ENCODE measurements at regions not wholly inside any gene's neighbourhood (a gene's known extent, or its start where the extent isn't known, plus 50 kb on each side); places are given as distances from the start of the nearest gene placed in this dataset.

DNA sequence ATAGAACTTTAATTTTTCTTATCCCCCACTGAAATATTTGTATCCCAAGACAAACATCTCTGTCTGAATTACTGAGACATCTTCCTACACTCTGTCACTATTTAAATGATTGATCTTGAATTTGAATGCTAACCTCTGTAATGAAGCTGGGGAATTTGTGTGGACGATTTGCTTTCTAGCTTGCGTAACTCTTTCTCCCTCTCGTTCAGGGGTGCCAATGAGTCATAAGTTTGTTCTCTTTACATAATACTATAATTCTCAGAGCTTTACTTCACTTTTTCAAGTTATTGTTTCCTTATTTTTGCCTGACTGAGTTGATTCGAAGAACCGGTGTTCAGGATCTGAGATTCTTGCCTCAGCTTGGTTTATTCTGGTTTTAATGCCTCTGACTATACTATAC is 783.3 kb upstream of the CADM2 start:
- Histone ChIP-seq H3K27me3 (replicated peaks; ENCODE audit: insufficient read depth, low read length) (no peaks in the 10 kb centered on the region), H3K9ac (ENCODE audit: low read length) (no peak overlapping the region), H2AFZ (ENCODE audit: low read length) (no peak overlapping the region), H3K9me3 (replicated peaks; ENCODE audit: insufficient read depth, low read length) (no peaks in the 10 kb centered on the region), H3K4me1 (ENCODE audit: low read length) (no peaks in the 10 kb centered on the region), H3K36me3 (replicated peaks; ENCODE audit: insufficient read depth, low read length) (no peaks in the 10 kb centered on the region), H3K79me2 (ENCODE audit: low read length) (no peaks in the 10 kb centered on the region), H3F3A (ENCODE audit: insufficient read depth, low read length) (no peaks in the 10 kb centered on the region), H3K4me3 (ENCODE audit: low read length) (no peak overlapping the region), H4K20me1 (ENCODE audit: insufficient read depth, low read length) (no peaks in the 10 kb centered on the region), H3K4me2 (ENCODE audit: low read depth, low read length) (no peak overlapping the region), H3K9me2 (replicated peaks; ENCODE audit: insufficient read depth, low read length) (no peaks in the 10 kb centered on the region), H3K27ac (ENCODE audit: low read length) (no peak overlapping the region)
- TF ChIP-seq, protein P1, sequence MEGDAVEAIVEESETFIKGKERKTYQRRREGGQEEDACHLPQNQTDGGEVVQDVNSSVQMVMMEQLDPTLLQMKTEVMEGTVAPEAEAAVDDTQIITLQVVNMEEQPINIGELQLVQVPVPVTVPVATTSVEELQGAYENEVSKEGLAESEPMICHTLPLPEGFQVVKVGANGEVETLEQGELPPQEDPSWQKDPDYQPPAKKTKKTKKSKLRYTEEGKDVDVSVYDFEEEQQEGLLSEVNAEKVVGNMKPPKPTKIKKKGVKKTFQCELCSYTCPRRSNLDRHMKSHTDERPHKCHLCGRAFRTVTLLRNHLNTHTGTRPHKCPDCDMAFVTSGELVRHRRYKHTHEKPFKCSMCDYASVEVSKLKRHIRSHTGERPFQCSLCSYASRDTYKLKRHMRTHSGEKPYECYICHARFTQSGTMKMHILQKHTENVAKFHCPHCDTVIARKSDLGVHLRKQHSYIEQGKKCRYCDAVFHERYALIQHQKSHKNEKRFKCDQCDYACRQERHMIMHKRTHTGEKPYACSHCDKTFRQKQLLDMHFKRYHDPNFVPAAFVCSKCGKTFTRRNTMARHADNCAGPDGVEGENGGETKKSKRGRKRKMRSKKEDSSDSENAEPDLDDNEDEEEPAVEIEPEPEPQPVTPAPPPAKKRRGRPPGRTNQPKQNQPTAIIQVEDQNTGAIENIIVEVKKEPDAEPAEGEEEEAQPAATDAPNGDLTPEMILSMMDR (IDR thresholded peaks at IDR 0.05; ENCODE audit: low read length), result no peak
- no peak for TF ChIP-seq EZH2 (optimal IDR thresholded peaks at IDR 0.05; ENCODE audit: low read depth, low read length)
- no peak for DNase-seq

DNA sequence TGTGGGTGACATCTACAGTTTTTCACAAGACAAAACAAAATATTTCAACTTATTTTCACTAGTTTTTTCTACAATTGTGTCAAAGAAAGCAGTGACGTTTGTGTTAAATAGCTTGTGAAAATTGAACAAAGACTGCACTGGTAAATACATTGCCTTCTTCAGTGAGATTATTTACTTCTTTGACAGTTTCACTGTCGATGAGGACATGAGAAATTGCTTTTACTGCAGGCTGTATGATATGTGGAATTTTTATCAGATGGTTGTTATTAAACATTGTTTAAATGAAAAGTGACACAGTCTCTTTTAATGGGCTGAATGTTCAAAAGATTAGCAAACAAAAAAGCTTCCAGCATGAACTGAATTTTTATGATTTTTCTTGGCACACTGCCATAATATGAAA is 773.9 kb upstream of the CADM2 start:
- no peaks in the 10 kb centered on the region for H4K20me1 ChIP-seq (ENCODE audit: insufficient read depth, low read length)
- TF ChIP-seq, protein P1 (IDR thresholded peaks at IDR 0.05; ENCODE audit: low read length), result no peak
- TF ChIP-seq EZH2 (optimal IDR thresholded peaks at IDR 0.05; ENCODE audit: low read depth, low read length) (no peak), EZH2phosphoT487 (IDR thresholded peaks at IDR 0.05; ENCODE audit: low read length) (no peak)
- H3K9me3 ChIP-seq (replicated peaks; ENCODE audit: insufficient read depth, low read length), result no peaks in the 10 kb centered on the region
- no peak overlapping the region for H3K4me3 ChIP-seq (ENCODE audit: low read length)
- no peaks in the 10 kb centered on the region for H3K4me1 ChIP-seq (ENCODE audit: low read length)
- H3K27ac ChIP-seq (ENCODE audit: low read length), result no peak overlapping the region
- H3K27me3 ChIP-seq (replicated peaks; ENCODE audit: insufficient read depth, low read length), result no peaks in the 10 kb centered on the region
- no peaks in the 10 kb centered on the region for H3K79me2 ChIP-seq (ENCODE audit: low read length)
- H3K36me3 ChIP-seq (replicated peaks; ENCODE audit: insufficient read depth, low read length), result no peaks in the 10 kb centered on the region
- H3K9me2 ChIP-seq (replicated peaks; ENCODE audit: insufficient read depth, low read length), result no peaks in the 10 kb centered on the region
- H3K9ac ChIP-seq (ENCODE audit: low read length), result no peak overlapping the region
- no peak overlapping the region for H3K4me2 ChIP-seq (ENCODE audit: low read depth, low read length)
- H2AFZ ChIP-seq (ENCODE audit: low read length), result no peak overlapping the region
- H3F3A ChIP-seq (ENCODE audit: insufficient read depth, low read length), result no peaks in the 10 kb centered on the region
- no peak for DNase-seq

DNA sequence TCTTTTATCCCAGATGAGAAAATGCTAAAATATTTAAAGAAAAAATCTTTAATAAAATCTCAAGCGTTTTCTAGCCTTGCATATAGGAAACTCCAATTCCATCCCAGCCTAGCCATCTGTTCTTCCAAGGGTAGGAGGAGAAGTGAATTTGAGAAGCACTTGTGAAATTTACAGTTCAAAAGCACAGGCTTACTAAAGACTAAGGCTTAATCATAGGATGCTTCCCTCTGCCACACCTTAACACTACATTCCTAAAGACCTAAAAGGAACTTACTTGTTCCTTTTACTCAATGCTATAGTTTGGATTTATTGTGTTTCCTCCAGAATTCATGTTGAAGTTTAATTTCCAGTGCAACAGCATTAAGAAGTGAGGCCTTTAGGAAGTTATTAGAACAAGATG is 764.8 kb upstream of the CADM2 start:
- Histone ChIP-seq H4K20me1 (ENCODE audit: insufficient read depth, low read length) (no peaks in the 10 kb centered on the region), H3K27me3 (replicated peaks; ENCODE audit: insufficient read depth, low read length) (no peaks in the 10 kb centered on the region), H3K79me2 (ENCODE audit: low read length) (no peaks in the 10 kb centered on the region), H2AFZ (ENCODE audit: low read length) (no peak overlapping the region), H3F3A (ENCODE audit: insufficient read depth, low read length) (no peaks in the 10 kb centered on the region), H3K9ac (ENCODE audit: low read length) (no peak overlapping the region), H3K9me2 (replicated peaks; ENCODE audit: insufficient read depth, low read length) (no peaks in the 10 kb centered on the region), H3K27ac (ENCODE audit: low read length) (no peak overlapping the region), H3K9me3 (replicated peaks; ENCODE audit: insufficient read depth, low read length) (no peaks in the 10 kb centered on the region), H3K4me3 (ENCODE audit: low read length) (no peak overlapping the region), H3K4me1 (ENCODE audit: low read length) (no peaks in the 10 kb centered on the region), H3K4me2 (ENCODE audit: low read depth, low read length) (no peak overlapping the region), H3K36me3 (replicated peaks; ENCODE audit: insufficient read depth, low read length) (no peaks in the 10 kb centered on the region)
- DNase-seq, result no peak
- TF ChIP-seq EZH2phosphoT487 (IDR thresholded peaks at IDR 0.05; ENCODE audit: low read length) (no peak), EZH2 (optimal IDR thresholded peaks at IDR 0.05; ENCODE audit: low read depth, low read length) (no peak)
- TF ChIP-seq, protein P1 (IDR thresholded peaks at IDR 0.05; ENCODE audit: low read length), result no peak
